SK-N-SH (cell line): ENCODE measurements at regions not wholly inside any gene's neighbourhood (a gene's known extent, or its start where the extent isn't known, plus 50 kb on each side); places are given as distances from the start of the nearest gene placed in this dataset.

Experiments used
- CTCF ChIA-PET: fragments of 300-600, 350-600 bp; formaldehyde crosslinking; extraction: SDS; loops from one replicate; lab custom pipeline; 2021; lab: Yijun Ruan, JAX
- POLR2A ChIA-PET: fragments of 350-600 bp; sonication (Branson Sonifier 250); formaldehyde crosslinking; extraction: SDS; loops from one replicate; lab custom pipeline; 2020; ENCODE audit warnings: antibody characterized with exemption, inconsistent platforms; lab: Yijun Ruan, JAX
- DNase-seq: peaks from one replicate; pipeline ENCODE4 v3.0.0; 2012
- H2AFZ ChIP-seq: fragments of 200-600 bp; sonication (generic); 2 replicates; pipeline ENCODE4 v1.8.1; 2016; ENCODE audit warnings: antibody characterized with exemption, mild to moderate bottlenecking, low read depth
- H3F3A ChIP-seq: fragments of 200-600 bp; sonication (generic); replicated peaks from 2 replicates; pipeline ENCODE3; 2016; ENCODE audit warnings: antibody characterized with exemption, mild to moderate bottlenecking; ENCODE audit not compliant: insufficient read depth
- H3K27ac ChIP-seq, 2 experiments: fragments of 200-500 bp in 1 of 2; fragments of 200-600 bp in 1 of 2; sonication (Bioruptor generic) in 1 of 2; sonication (generic), shearing (Covaris generic) in 1 of 2; 2 replicates each; pipeline versions ENCODE4 v1.5.1 to v1.6.1; 2014 to 2016; ENCODE audit warnings: low read depth in 2 of 2, inconsistent platforms in 1 of 2, low read length in 1 of 2, mild to moderate bottlenecking in 1 of 2, mixed read lengths in 1 of 2
- H3K27me3 ChIP-seq: fragments of 200-600 bp; sonication (generic), shearing (Covaris generic); 2 replicates; pipeline ENCODE4 v1.6.1; 2016; ENCODE audit warnings: mixed run types; ENCODE audit not compliant: insufficient read depth
- H3K36me3 ChIP-seq, 2 experiments: fragments of 200-500 bp in 1 of 2; fragments of 200-600 bp in 1 of 2; sonication (Bioruptor generic) in 1 of 2; sonication (generic) in 1 of 2; replicated peaks in 1 of 2; 2 replicates each; pipeline versions ENCODE3 to v1.5.1; 2014 to 2016; ENCODE audit warnings: low read length in 1 of 2, mild to moderate bottlenecking in 1 of 2; ENCODE audit not compliant: insufficient read depth in 2 of 2, control insufficient read depth in 1 of 2
- H3K4me1 ChIP-seq, 2 experiments: fragments of 200-500 bp in 1 of 2; fragments of 200-600 bp in 1 of 2; sonication (Bioruptor generic) in 1 of 2; sonication (generic), shearing (Covaris generic) in 1 of 2; 2 replicates each; pipeline versions ENCODE4 v1.5.1 to v1.6.1; 2014 to 2016; ENCODE audit warnings: low read depth in 1 of 2, low read length in 1 of 2, mixed run types in 1 of 2; ENCODE audit not compliant: insufficient read depth in 2 of 2, control insufficient read depth in 1 of 2
- H3K4me2 ChIP-seq: fragments of 200-600 bp; sonication (generic), shearing (Covaris generic); 2 replicates; pipeline ENCODE4 v1.6.1; 2017; ENCODE audit warnings: mixed run types
- H3K4me3 ChIP-seq, 2 experiments: fragments of 200-500 bp in 1 of 2; fragments of 200-600 bp in 1 of 2; sonication (Bioruptor generic) in 1 of 2; sonication (generic), shearing (Covaris generic) in 1 of 2; 2 replicates each; pipeline versions ENCODE4 v1.5.1 to v1.8.1; 2014 to 2016; ENCODE audit warnings: low read depth in 2 of 2, inconsistent platforms in 1 of 2, low read length in 1 of 2, mild to moderate bottlenecking in 1 of 2, mixed read lengths in 1 of 2, moderate library complexity in 1 of 2
- H3K79me2 ChIP-seq: fragments of 200-600 bp; sonication (generic); 2 replicates; pipeline ENCODE4 v1.8.1; 2017; ENCODE audit warnings: mild to moderate bottlenecking; ENCODE audit not compliant: insufficient read depth
- H3K9ac ChIP-seq: fragments of 200-600 bp; sonication (generic); 2 replicates; pipeline ENCODE4 v1.6.1; 2017; ENCODE audit warnings: mixed run types
- H3K9me2 ChIP-seq: fragments of 200-600 bp; sonication (generic); 2 replicates; pipeline ENCODE4 v1.6.1; 2017; ENCODE audit warnings: mixed run types
- H3K9me3 ChIP-seq: fragments of 200-600 bp; sonication (generic); 2 replicates; pipeline ENCODE4 v1.6.1; 2017; ENCODE audit warnings: mixed run types, mild to moderate bottlenecking, moderate library complexity
- H4K20me1 ChIP-seq: fragments of 200-600 bp; sonication (generic); 2 replicates; pipeline ENCODE4 v1.6.1; 2017; ENCODE audit warnings: mild to moderate bottlenecking, mixed run types; ENCODE audit not compliant: insufficient read depth
- ELF1 ChIP-seq: IDR thresholded peaks from 2 replicates; pipeline ENCODE4 v1.4.0; 2012
- EP300 ChIP-seq, 2 experiments: IDR thresholded peaks; 2 replicates each; pipeline versions ENCODE4 v1.4.0 to v1.6.1; 2012; ENCODE audit warnings: borderline replicate concordance in 1 of 2, low read depth in 1 of 2, low read length in 1 of 2
- FOSL2 ChIP-seq: IDR thresholded peaks from 2 replicates; pipeline ENCODE4 v1.4.0; 2012; ENCODE audit warnings: low read depth, mild to moderate bottlenecking, moderate library complexity, borderline replicate concordance
- JUND ChIP-seq: IDR thresholded peaks from 2 replicates; pipeline ENCODE4 v1.4.0; 2012
- PBX3 ChIP-seq: IDR thresholded peaks from 2 replicates; pipeline ENCODE4; 2012
- RXRA ChIP-seq: IDR thresholded peaks from 2 replicates; pipeline ENCODE4 v1.4.0; 2012; ENCODE audit warnings: low read depth, mild to moderate bottlenecking, borderline replicate concordance
- SIN3A ChIP-seq: IDR thresholded peaks from 2 replicates; pipeline ENCODE4 v1.6.1; 2012; ENCODE audit warnings: low read depth, mild to moderate bottlenecking, low read length, moderate library complexity, borderline replicate concordance
- TCF12 ChIP-seq: IDR thresholded peaks from 2 replicates; pipeline ENCODE4 v1.4.0; 2012
- ZBTB33 ChIP-seq: IDR thresholded peaks from 2 replicates; pipeline ENCODE4 v1.4.0; 2012; ENCODE audit warnings: low read depth, borderline replicate concordance
- WGBS: methylation state at CpG from one replicate; pipeline ENCODE4 v1.1.6; 2017; ENCODE audit warnings: low lambda C conversion rate; 5-methylcytosine and 5-hydroxymethylcytosine counted together
- TF ChIP-seq, protein P1 (sequence below): fragments of 200-600 bp; sonication (generic); IDR thresholded peaks from 2 replicates; pipeline ENCODE4 v1.6.1; 2017; ENCODE audit warnings: antibody characterized with exemption, mild to moderate bottlenecking, moderate library complexity

- DNase-seq = no peak
- no peak overlapping the region for H3K27ac ChIP-seq
- H2AFZ ChIP-seq = no peak overlapping the region
Observed at GRCh38 chr9:11892401-11892800, 800.8 kb upstream of the TYRP1 start.

GRCh38 chr9:11893331-11893730 is 799.9 kb upstream of the TYRP1 start:
- H3K9me2 ChIP-seq = no peaks in the 10 kb centered on the region
- TF ChIP-seq EP300 (IDR thresholded peaks at IDR 0.05; ENCODE audit: borderline replicate concordance in 1 of 2, low read depth in 1 of 2, low read length in 1 of 2) (no peak), ELF1 (no peak), SIN3A (no peak), RXRA (no peak)
- TF ChIP-seq, protein P1, sequence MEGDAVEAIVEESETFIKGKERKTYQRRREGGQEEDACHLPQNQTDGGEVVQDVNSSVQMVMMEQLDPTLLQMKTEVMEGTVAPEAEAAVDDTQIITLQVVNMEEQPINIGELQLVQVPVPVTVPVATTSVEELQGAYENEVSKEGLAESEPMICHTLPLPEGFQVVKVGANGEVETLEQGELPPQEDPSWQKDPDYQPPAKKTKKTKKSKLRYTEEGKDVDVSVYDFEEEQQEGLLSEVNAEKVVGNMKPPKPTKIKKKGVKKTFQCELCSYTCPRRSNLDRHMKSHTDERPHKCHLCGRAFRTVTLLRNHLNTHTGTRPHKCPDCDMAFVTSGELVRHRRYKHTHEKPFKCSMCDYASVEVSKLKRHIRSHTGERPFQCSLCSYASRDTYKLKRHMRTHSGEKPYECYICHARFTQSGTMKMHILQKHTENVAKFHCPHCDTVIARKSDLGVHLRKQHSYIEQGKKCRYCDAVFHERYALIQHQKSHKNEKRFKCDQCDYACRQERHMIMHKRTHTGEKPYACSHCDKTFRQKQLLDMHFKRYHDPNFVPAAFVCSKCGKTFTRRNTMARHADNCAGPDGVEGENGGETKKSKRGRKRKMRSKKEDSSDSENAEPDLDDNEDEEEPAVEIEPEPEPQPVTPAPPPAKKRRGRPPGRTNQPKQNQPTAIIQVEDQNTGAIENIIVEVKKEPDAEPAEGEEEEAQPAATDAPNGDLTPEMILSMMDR = no peak
- TF ChIP-seq, all 33 proteins: peak for 0
- DNase-seq = no peak
- H3K4me1 ChIP-seq = no peaks in the 10 kb centered on the region
- H3K36me3 ChIP-seq = no peaks in the 10 kb centered on the region
- H3K9ac ChIP-seq = no peak overlapping the region
- no peaks in the 10 kb centered on the region for H3F3A ChIP-seq
- H3K9me3 ChIP-seq = no peaks in the 10 kb centered on the region
- no peak overlapping the region; the same call in 1 of the 2 replicates for H2AFZ ChIP-seq
- H3K79me2 ChIP-seq = no peaks in the 10 kb centered on the region
- H3K27ac ChIP-seq = no peak overlapping the region
- no peak overlapping the region for H3K4me2 ChIP-seq
- no peaks in the 10 kb centered on the region for H4K20me1 ChIP-seq
- ChIA-PET POLR2A (no interaction called here), CTCF (interaction anchor here (1.7 kb wide), 1 partner anchor 14 kb away, joined by 5 read pairs; no protein-coding TSS in a partner anchor)
- no peaks in the 10 kb centered on the region for H3K27me3 ChIP-seq
- no peak overlapping the region for H3K4me3 ChIP-seq

More at GRCh38 chr9:11892401-11892800, 800.8 kb upstream of the TYRP1 start:
- ChIA-PET CTCF (no interaction called here), POLR2A (no interaction called here)
- 0% methylated on average over 1 of the region's 1 CpG for WGBS
- Histone ChIP-seq H3K9me2 (no peaks in the 10 kb centered on the region), H3K9me3 (no peaks in the 10 kb centered on the region), H4K20me1 (no peaks in the 10 kb centered on the region), H3K79me2 (no peaks in the 10 kb centered on the region), H3K4me2 (no peak overlapping the region), H3K27me3 (no peaks in the 10 kb centered on the region), H3F3A (no peaks in the 10 kb centered on the region), H3K4me1 (no peaks in the 10 kb centered on the region), H3K4me3 (no peak overlapping the region), H3K36me3 (no peaks in the 10 kb centered on the region), H3K9ac (no peak overlapping the region)
- TF ChIP-seq FOSL2 (no peak), TCF12 (no peak), PBX3 (no peak)

GRCh38 chr9:11894136-11894535 is 799.0 kb upstream of the TYRP1 start:
- Histone ChIP-seq H3K4me1 (no peaks in the 10 kb centered on the region), H3K79me2 (no peaks in the 10 kb centered on the region), H3K9me2 (no peaks in the 10 kb centered on the region), H3K4me3 (no peak overlapping the region), H3K9me3 (no peaks in the 10 kb centered on the region), H3K27ac (no peak overlapping the region), H3K4me2 (no peak overlapping the region), H3K36me3 (no peaks in the 10 kb centered on the region), H3K27me3 (no peaks in the 10 kb centered on the region), H3F3A (no peaks in the 10 kb centered on the region), H2AFZ (no peak overlapping the region), H3K9ac (no peak overlapping the region), H4K20me1 (no peaks in the 10 kb centered on the region)
- TF ChIP-seq PBX3 = no peak
- no peak for TF ChIP-seq SIN3A
- TF ChIP-seq JUND = no peak
- TF ChIP-seq ZBTB33 = no peak
- CTCF ChIA-PET = interaction anchor here (1.7 kb wide), 1 partner anchor 15 kb away, joined by 5 read pairs; no protein-coding TSS in a partner anchor
- DNase-seq = no peak
- POLR2A ChIA-PET = no interaction called here
- 22% methylated on average over 1 of the region's 1 CpG for WGBS
